Hepatocyte (in vitro differentiated cells): ENCODE measurements at regions not wholly inside any gene's neighbourhood (a gene's known extent, or its start where the extent isn't known, plus 50 kb on each side); places are given as distances from the start of the nearest gene placed in this dataset.

Source experiments
- DNase-seq: peaks from one replicate; pipeline ENCODE4 v3.0.0-alpha.2; 2016; ENCODE audit warnings: low spot score
- H2AFZ ChIP-seq: fragments of 200-600 bp; sonication (generic); 2 replicates; pipeline ENCODE4 v1.6.0; 2016; ENCODE audit warnings: antibody characterized with exemption, mild to moderate bottlenecking
- H3K27ac ChIP-seq: fragments of 200-600 bp; sonication (generic); 2 replicates; pipeline ENCODE4 v1.5.1; 2016; ENCODE audit warnings: mild to moderate bottlenecking
- H3K27me3 ChIP-seq: fragments of 200-600 bp; sonication (generic); 2 replicates; pipeline ENCODE4 v1.6.1; 2016
- H3K36me3 ChIP-seq: fragments of 200-600 bp; sonication (generic); replicated peaks from 2 replicates; pipeline ENCODE4 v1.5.1; 2016; ENCODE audit warnings: low read depth; ENCODE audit not compliant: insufficient read depth
- H3K4me1 ChIP-seq: fragments of 200-600 bp; sonication (generic); 2 replicates; pipeline ENCODE4 v1.5.1; 2016; ENCODE audit warnings: mild to moderate bottlenecking, moderate library complexity; ENCODE audit not compliant: insufficient read depth
- H3K4me2 ChIP-seq: fragments of 200-600 bp; sonication (generic); 2 replicates; pipeline ENCODE4 v1.6.0; 2016
- H3K4me3 ChIP-seq: fragments of 200-600 bp; sonication (generic); 2 replicates; pipeline ENCODE4 v1.5.1; 2016; ENCODE audit warnings: mild to moderate bottlenecking
- H3K79me2 ChIP-seq: fragments of 200-600 bp; sonication (generic); 2 replicates; pipeline ENCODE4 v1.6.0; 2017; ENCODE audit warnings: mild to moderate bottlenecking
- H3K9me2 ChIP-seq: fragments of 200-600 bp; sonication (generic); replicated peaks from 2 replicates; pipeline ENCODE4 v1.6.0; 2017; ENCODE audit warnings: mild to moderate bottlenecking; ENCODE audit not compliant: insufficient read depth
- H3K9me3 ChIP-seq: fragments of 200-600 bp; sonication (generic); 2 replicates; pipeline ENCODE4 v1.5.1; 2016; ENCODE audit warnings: low read depth, mild to moderate bottlenecking
- H4K20me1 ChIP-seq: fragments of 200-600 bp; sonication (generic); 2 replicates; pipeline ENCODE4 v1.6.0; 2016; ENCODE audit warnings: mild to moderate bottlenecking; ENCODE audit not compliant: insufficient read depth, poor library complexity, severe bottlenecking
- CTCF ChIP-seq: fragments of 200-600 bp; sonication (generic); IDR thresholded peaks from 2 replicates; pipeline ENCODE4 v1.5.1; 2016; ENCODE audit warnings: antibody characterized with exemption, mild to moderate bottlenecking; ENCODE audit not compliant: poor library complexity
- EZH2 ChIP-seq: fragments of 200-600 bp; sonication (generic); IDR thresholded peaks from 2 replicates; pipeline ENCODE4 v1.6.1; 2016; ENCODE audit warnings: antibody characterized with exemption, mild to moderate bottlenecking, borderline replicate concordance
- EZH2phosphoT487 ChIP-seq: fragments of 200-600 bp; sonication (generic); IDR thresholded peaks from one replicate; pipeline ENCODE4 v1.6.1; 2018; ENCODE audit warnings: antibody characterized with exemption, mild to moderate bottlenecking, low read depth, moderate library complexity; ENCODE audit not compliant: unreplicated experiment, severe bottlenecking
- WGBS: methylation state at CpG from one replicate; pipeline ENCODE4 v1.1.6; 2016; ENCODE audit warnings: low lambda C conversion rate; ENCODE audit errors: missing lambda C conversion rate; 5-methylcytosine and 5-hydroxymethylcytosine counted together

GRCh38 chr7:46126675-46127300 lies 205.7 kb upstream of the IGFBP3 start:
- H2AFZ ChIP-seq = no peak overlapping the region
- no peak overlapping the region for H3K4me2 ChIP-seq
- no peak for DNase-seq
- H3K9me3 ChIP-seq = no peaks in the 10 kb centered on the region
- 74% methylated on average over 2 of the region's 2 CpGs for WGBS
- TF ChIP-seq EZH2phosphoT487 = no peak
- no peak for TF ChIP-seq CTCF
- TF ChIP-seq EZH2 = no peak
- no peaks in the 10 kb centered on the region for H3K4me1 ChIP-seq
- no peaks in the 10 kb centered on the region for H3K79me2 ChIP-seq
- no peaks in the 10 kb centered on the region for H3K36me3 ChIP-seq
- H3K27ac ChIP-seq = no peak overlapping the region
- no peaks in the 10 kb centered on the region for H3K9me2 ChIP-seq
- H3K4me3 ChIP-seq = no peak overlapping the region
- no peaks in the 10 kb centered on the region for H3K27me3 ChIP-seq
- H4K20me1 ChIP-seq = no peaks in the 10 kb centered on the region

GRCh38 chr7:46123756-46124343 lies 202.8 kb upstream of the IGFBP3 start:
- TF ChIP-seq EZH2 = no peak
- TF ChIP-seq CTCF = no peak
- TF ChIP-seq EZH2phosphoT487 = no peak
- no peaks in the 10 kb centered on the region for H4K20me1 ChIP-seq
- H3K4me1 ChIP-seq = no peaks in the 10 kb centered on the region
- no peaks in the 10 kb centered on the region for H3K27me3 ChIP-seq
- H3K4me2 ChIP-seq = no peak overlapping the region
- no peak overlapping the region for H3K27ac ChIP-seq
- no peaks in the 10 kb centered on the region for H3K79me2 ChIP-seq
- H3K4me3 ChIP-seq = no peak overlapping the region
- DNase-seq = no peak
- 89% methylated on average over 3 of the region's 3 CpGs for WGBS
- H3K36me3 ChIP-seq = no peaks in the 10 kb centered on the region
- no peaks in the 10 kb centered on the region for H3K9me2 ChIP-seq
- no peaks in the 10 kb centered on the region for H3K9me3 ChIP-seq
- H2AFZ ChIP-seq = no peak overlapping the region

- 86% methylated on average over 3 of the region's 3 CpGs for WGBS
- H3K4me3 ChIP-seq = no peak overlapping the region
- H3K4me2 ChIP-seq = no peak overlapping the region
- no peaks in the 10 kb centered on the region for H4K20me1 ChIP-seq
- no peak for DNase-seq
- H3K27ac ChIP-seq = no peak overlapping the region
- H3K4me1 ChIP-seq = no peaks in the 10 kb centered on the region
- H3K27me3 ChIP-seq = no peaks in the 10 kb centered on the region
- no peaks in the 10 kb centered on the region for H3K9me2 ChIP-seq
- H3K36me3 ChIP-seq = no peaks in the 10 kb centered on the region
- TF ChIP-seq CTCF (no peak), EZH2 (no peak), EZH2phosphoT487 (no peak)
- H3K9me3 ChIP-seq = no peaks in the 10 kb centered on the region
- H3K79me2 ChIP-seq = no peaks in the 10 kb centered on the region
- H2AFZ ChIP-seq = no peak overlapping the region
These were observed 194.3 kb upstream of the IGFBP3 start for GRCh38 chr7:46115410-46115809.
